Urinary bladder (tissue), 3 donors: ENCODE measurements at regions not wholly inside any gene's neighbourhood (a gene's known extent, or its start where the extent isn't known, plus 50 kb on each side); places are given as distances from the start of the nearest gene placed in this dataset.
"Not testable (repeated sequence)": the region's sequence is repeated elsewhere in the genome, so short reads cannot be mapped to it uniquely, and the experiment has no call there.

Experiments used
- DNase-seq: peaks from one replicate; pipeline ENCODE4 v3.0.0-alpha.2; 2015; ENCODE audit errors: extremely low spot score
- H3K27ac ChIP-seq: one replicate; pipeline ENCODE4 v1.5.1; 2013; ENCODE audit warnings: low read depth, mild to moderate bottlenecking, moderate library complexity
- H3K36me3 ChIP-seq: one replicate; pipeline ENCODE4 v1.6.1; 2013; ENCODE audit warnings: mild to moderate bottlenecking, moderate library complexity; ENCODE audit not compliant: insufficient read depth
- H3K4me1 ChIP-seq: one replicate; pipeline ENCODE4 v1.6.1; 2013; ENCODE audit warnings: mild to moderate bottlenecking, moderate library complexity; ENCODE audit not compliant: insufficient read depth
- H3K4me3 ChIP-seq: one replicate; pipeline ENCODE4 v1.5.1; 2013; ENCODE audit warnings: low read depth, low read length
- WGBS: extraction: QIAGEN DNeasy Blood & Tissue Kit; methylation state at CpG from one replicate; pipeline ENCODE4 v1.1.7; 2013; 5-methylcytosine and 5-hydroxymethylcytosine counted together
- donor health status: healthy with polysubstance abuse.
- donor health status: healthy.

GRCh38 chr5:1726469-1726865 lies 73.2 kb downstream of the MRPL36 start:
- no peaks in the 10 kb centered on the region for H3K36me3 ChIP-seq
- no peak overlapping the region for H3K4me3 ChIP-seq
- H3K4me1 ChIP-seq, result no peaks in the 10 kb centered on the region
- no peak for DNase-seq
- WGBS, result 91% methylated on average over 11 of the region's 11 CpGs
- no peak overlapping the region for H3K27ac ChIP-seq

- Histone ChIP-seq H3K27ac (no peak overlapping the region), H3K4me1 (no peaks in the 10 kb centered on the region), H3K36me3 (no peaks in the 10 kb centered on the region), H3K4me3 (no peak overlapping the region)
- no peak for DNase-seq
- 63% methylated on average over 41 of the region's 41 CpGs for WGBS
These were observed 73.8 kb downstream of the MRPL36 start for GRCh38 chr5:1725641-1726468.

GRCh38 chr5:1724822-1725602 lies 74.6 kb downstream of the MRPL36 start:
- no peak overlapping the region for H3K4me3 ChIP-seq

GRCh38 chr5:1723957-1724821 lies 75.4 kb downstream of the MRPL36 start:
- Histone ChIP-seq H3K27ac (no peak overlapping the region), H3K4me3 (no peak overlapping the region), H3K36me3 (no peaks in the 10 kb centered on the region), H3K4me1 (no peaks in the 10 kb centered on the region)
- DNase-seq, result no peak
- WGBS, result 83% methylated on average over 21 of the region's 21 CpGs

More at GRCh38 chr5:1724822-1725602, 74.6 kb downstream of the MRPL36 start:
- WGBS, result 56% methylated on average over 41 of the region's 41 CpGs
- H3K36me3 ChIP-seq, result no peaks in the 10 kb centered on the region
- no peak for DNase-seq
- H3K27ac ChIP-seq, result no peak overlapping the region
- no peaks in the 10 kb centered on the region for H3K4me1 ChIP-seq

DNA sequence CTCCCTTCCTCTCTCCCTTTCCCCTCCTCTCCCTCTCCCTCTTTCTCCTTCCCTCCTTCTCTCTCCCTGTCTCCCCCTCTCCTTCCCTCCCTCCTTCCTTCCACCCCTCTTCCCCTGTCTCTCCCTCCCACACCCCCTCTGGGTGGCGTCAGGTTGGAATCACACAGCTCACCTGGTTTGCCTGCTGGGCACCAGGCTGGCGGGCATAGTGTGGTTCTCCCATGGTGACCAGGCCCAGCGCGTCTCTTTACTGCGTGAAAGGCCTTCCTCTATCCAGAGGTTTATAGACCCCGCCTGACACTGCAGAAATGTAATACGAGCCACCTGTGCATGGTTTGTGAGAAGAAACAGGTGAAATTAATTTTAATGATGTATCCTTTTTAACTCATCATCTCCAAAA lies 76.2 kb downstream of the MRPL36 start:
- Histone ChIP-seq H3K4me3 (no peak overlapping the region), H3K36me3 (no peaks in the 10 kb centered on the region), H3K27ac (no peak overlapping the region), H3K4me1 (no peaks in the 10 kb centered on the region)
- WGBS, result 83% methylated on average over 7 of the region's 7 CpGs
- no peak for DNase-seq

GRCh38 chr5:1722877-1723276 lies 76.8 kb downstream of the MRPL36 start:
- no peaks in the 10 kb centered on the region for H3K4me1 ChIP-seq
- DNase-seq, result no peak
- 78% methylated on average over 13 of the region's 13 CpGs for WGBS
- no peak overlapping the region for H3K27ac ChIP-seq
- no peaks in the 10 kb centered on the region for H3K36me3 ChIP-seq
- no peak overlapping the region for H3K4me3 ChIP-seq

DNA sequence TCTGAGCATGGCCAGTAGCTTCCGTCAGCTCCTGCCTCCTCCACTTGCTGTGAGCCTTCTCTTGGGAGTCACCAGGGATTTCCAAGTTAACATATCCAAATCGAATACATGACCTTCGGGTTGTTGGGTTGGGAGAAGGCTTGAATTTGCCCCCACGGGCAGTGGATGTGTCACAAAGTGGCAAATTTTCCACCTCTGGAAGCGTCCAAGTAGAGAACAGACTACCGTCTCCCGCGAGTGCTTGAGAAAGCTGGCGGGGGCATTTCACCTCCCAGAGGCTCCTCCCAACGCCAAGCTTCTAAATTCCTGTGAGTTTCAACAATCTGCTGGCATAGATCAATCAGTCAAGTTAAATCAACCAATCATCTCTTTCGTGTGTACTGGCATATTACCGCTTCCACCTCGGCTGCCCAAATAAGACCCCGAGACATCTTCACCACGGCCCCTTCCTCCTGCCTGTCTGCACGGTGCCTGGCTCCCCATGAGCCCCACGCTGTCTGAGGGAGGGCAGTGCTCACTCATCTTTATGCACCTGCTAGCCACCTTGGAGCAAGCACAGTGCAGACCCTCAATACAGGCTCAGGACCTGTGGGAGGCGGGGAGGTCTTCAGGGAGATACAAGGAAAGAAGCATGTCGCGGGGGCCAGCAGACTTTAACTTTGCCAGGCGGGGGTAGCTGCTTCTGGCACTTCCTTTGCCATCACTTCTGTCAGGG lies 79.1 kb downstream of the MRPL36 start:
- H3K4me3 ChIP-seq, result no peak overlapping the region
- 83% methylated on average over 21 of the region's 21 CpGs for WGBS
- no peaks in the 10 kb centered on the region for H3K36me3 ChIP-seq
- DNase-seq, result no peak
- no peaks in the 10 kb centered on the region for H3K4me1 ChIP-seq
- no peak overlapping the region for H3K27ac ChIP-seq

- H3K27ac ChIP-seq, result no peak overlapping the region
- H3K4me3 ChIP-seq, result no peak overlapping the region
- no peak for DNase-seq
- no peaks in the 10 kb centered on the region for H3K36me3 ChIP-seq
- 82% methylated on average over 5 of the region's 5 CpGs for WGBS
- no peaks in the 10 kb centered on the region for H3K4me1 ChIP-seq
These were observed 79.8 kb downstream of the MRPL36 start for GRCh38 chr5:1719860-1720259.

DNA sequence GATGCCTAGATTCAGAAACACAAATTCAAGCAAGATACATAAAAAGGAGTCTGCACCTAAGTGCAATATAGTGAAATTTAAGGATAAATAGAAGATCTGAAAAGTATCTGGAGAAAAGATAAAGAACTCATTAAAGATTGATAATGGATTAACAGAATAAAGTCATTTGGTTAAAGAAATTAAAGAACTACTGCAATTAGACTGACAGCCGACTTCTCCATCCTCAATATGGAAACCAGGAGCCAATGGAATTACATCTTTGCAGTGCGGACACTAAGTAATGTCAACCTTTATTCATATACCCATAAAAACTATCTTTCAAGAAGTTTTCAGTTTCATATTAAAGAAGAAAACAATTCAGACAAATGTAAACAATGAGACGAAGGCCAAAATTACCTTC lies 81.0 kb downstream of the MRPL36 start:
- no peak for DNase-seq
- no peaks in the 10 kb centered on the region for H3K4me1 ChIP-seq
- H3K4me3 ChIP-seq, result no peak overlapping the region
- H3K36me3 ChIP-seq, result no peaks in the 10 kb centered on the region
- WGBS, result 62% methylated on average over 3 of the region's 3 CpGs
- no peak overlapping the region for H3K27ac ChIP-seq

- not testable (repeated sequence) for H3K4me1 ChIP-seq, H3K36me3 ChIP-seq, H3K27ac ChIP-seq, DNase-seq, H3K4me3 ChIP-seq
- WGBS, result 24% methylated on average over 19 of the region's 21 CpGs
These were observed 89.5 kb downstream of the MRPL36 start for GRCh38 chr5:1710091-1710490.

- 45% methylated on average over 16 of the region's 16 CpGs for WGBS
- no peak for DNase-seq
These were observed 90.3 kb downstream of the MRPL36 start for GRCh38 chr5:1709171-1709803.

DNA sequence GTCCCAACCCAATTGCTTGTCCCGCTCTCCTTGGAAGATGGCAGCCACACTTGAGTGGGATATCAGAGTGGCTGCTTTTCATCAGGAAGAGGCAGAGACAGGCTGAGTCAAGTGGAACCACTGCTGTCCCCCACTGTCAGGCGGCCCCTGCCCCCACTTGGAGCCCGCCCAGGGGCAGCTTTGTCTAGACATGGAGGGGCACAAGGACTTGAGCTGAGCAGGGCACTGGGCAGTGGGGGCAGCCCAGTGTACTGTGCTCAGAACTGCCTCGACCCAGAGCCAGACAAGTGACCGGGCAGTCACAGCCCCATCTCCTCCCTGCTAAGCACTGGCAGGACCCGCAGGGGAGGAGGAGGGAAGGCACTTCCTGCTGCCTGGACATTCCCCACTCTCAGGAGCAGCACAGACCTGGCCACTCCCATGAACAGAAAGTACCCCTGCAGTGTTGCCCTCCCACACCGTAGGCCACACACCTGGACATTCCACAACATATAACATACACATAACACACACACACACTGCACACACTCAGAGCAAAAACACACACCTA lies 91.0 kb downstream of the MRPL36 start:
- H3K36me3 ChIP-seq, result no peaks in the 10 kb centered on the region
- no peak overlapping the region for H3K27ac ChIP-seq
- WGBS, result 52% methylated on average over 7 of the region's 7 CpGs
- H3K4me1 ChIP-seq, result no peaks in the 10 kb centered on the region
- no peak for DNase-seq
- H3K4me3 ChIP-seq, result no peak overlapping the region

More at GRCh38 chr5:1709171-1709803, 90.3 kb downstream of the MRPL36 start:
- Histone ChIP-seq H3K4me1 (no peaks in the 10 kb centered on the region), H3K27ac (no peak overlapping the region), H3K4me3 (no peak overlapping the region), H3K36me3 (no peaks in the 10 kb centered on the region)
